ENCODE measurements at regions not wholly inside any gene's neighbourhood (a gene's known extent, or its start where the extent isn't known, plus 50 kb on each side); places are given as distances from the start of the nearest gene placed in this dataset.

- no peak for DNase-seq
- TF ChIP-seq POLR2A (IDR thresholded peaks at IDR 0.05), result no peak
- Histone ChIP-seq H3K9me3 (no peaks in the 10 kb centered on the region), H3K4me3 (no peak overlapping the region), H3K27ac (no peak overlapping the region), H3K4me1 (no peaks in the 10 kb centered on the region), H3K36me3 (no peaks in the 10 kb centered on the region), H3K27me3 (peaks cover 0 to 12% (median 0%) of the 10 kb centered on the region in 3 donors)
- 69 to 79% methylated on average over 1 of the region's 1 CpG for WGBS, 2 donors
- intact Hi-C loops (cut with DNase I), result no loop called here
These were observed 56.1 kb upstream of the MVB12B start for GRCh38 chr9:126270556-126270955.

DNA sequence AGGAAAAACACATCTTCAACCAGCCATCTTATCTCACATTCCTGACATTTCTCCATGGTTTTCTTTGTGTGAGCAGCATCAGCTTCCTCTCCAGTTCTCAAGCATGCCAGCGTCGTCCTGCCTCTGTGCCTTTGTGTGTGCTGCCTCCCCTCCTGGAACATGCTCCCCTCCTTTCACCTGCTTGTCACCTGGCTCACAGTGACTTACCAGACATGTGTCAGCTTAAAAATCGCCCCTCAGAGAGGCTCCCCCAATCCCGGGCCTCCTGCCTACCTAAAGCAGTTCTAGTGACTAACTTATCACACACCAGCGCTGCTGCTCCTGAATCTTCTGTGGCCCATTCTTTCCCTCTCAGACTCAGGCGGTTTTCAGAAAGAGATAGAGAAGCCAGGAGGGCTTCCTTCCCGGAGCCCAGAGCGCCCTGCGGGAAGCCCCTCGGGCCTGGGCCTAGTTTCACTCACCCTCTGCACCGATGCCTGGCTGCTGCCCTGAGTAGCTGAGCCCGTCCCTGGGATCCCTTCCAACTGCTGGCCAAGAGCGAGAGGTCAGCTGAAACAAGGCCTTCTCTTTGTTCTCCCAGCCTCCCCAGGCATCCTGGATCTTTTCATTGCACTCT lies 51.1 kb upstream of the MVB12B start:
- H3K36me3 ChIP-seq, result no peaks in the 10 kb centered on the region
- H3K4me3 ChIP-seq, result no peak overlapping the region
- peaks cover 0 to 4% (median 0%) of the 10 kb centered on the region in 3 donors for H3K27me3 ChIP-seq
- H3K4me1 ChIP-seq, result no peaks in the 10 kb centered on the region
- no peak for TF ChIP-seq POLR2A (IDR thresholded peaks at IDR 0.05)
- TF ChIP-seq POLR2AphosphoS5 (IDR thresholded peaks at IDR 0.05), result no peak
- TF ChIP-seq, protein P1, sequence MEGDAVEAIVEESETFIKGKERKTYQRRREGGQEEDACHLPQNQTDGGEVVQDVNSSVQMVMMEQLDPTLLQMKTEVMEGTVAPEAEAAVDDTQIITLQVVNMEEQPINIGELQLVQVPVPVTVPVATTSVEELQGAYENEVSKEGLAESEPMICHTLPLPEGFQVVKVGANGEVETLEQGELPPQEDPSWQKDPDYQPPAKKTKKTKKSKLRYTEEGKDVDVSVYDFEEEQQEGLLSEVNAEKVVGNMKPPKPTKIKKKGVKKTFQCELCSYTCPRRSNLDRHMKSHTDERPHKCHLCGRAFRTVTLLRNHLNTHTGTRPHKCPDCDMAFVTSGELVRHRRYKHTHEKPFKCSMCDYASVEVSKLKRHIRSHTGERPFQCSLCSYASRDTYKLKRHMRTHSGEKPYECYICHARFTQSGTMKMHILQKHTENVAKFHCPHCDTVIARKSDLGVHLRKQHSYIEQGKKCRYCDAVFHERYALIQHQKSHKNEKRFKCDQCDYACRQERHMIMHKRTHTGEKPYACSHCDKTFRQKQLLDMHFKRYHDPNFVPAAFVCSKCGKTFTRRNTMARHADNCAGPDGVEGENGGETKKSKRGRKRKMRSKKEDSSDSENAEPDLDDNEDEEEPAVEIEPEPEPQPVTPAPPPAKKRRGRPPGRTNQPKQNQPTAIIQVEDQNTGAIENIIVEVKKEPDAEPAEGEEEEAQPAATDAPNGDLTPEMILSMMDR (IDR thresholded peaks at IDR 0.05), result no peak
- TF ChIP-seq EP300 (IDR thresholded peaks at IDR 0.05), result no peak
- 76 to 88% methylated on average over 13 of the region's 13 CpGs for WGBS, 2 donors
- peak overlapping the region in 1 of 4 donors; percentile 38 for H3K27ac ChIP-seq
- H3K9me3 ChIP-seq, result peaks cover 0 to 8% (median 0%) of the 10 kb centered on the region in 4 donors
- DNase-seq, result no peak
- intact Hi-C loops (cut with DNase I), result no loop called here

- Histone ChIP-seq H3K9me3 (peaks cover 0 to 8% (median 0%) of the 10 kb centered on the region in 4 donors), H3K4me3 (no peak overlapping the region), H3K36me3 (no peaks in the 10 kb centered on the region), H3K27me3 (peaks cover 0 to 4% (median 0%) of the 10 kb centered on the region in 3 donors), H3K27ac (no peak overlapping the region), H3K4me1 (no peaks in the 10 kb centered on the region)
- WGBS, 2 donors, result 93% methylated on average over 17 of the region's 17 CpGs
- intact Hi-C loops (cut with DNase I), result no loop called here
- TF ChIP-seq POLR2A (IDR thresholded peaks at IDR 0.05) (no peak), POLR2AphosphoS5 (IDR thresholded peaks at IDR 0.05) (no peak), EP300 (IDR thresholded peaks at IDR 0.05) (no peak)
- TF ChIP-seq, protein P1 (IDR thresholded peaks at IDR 0.05), result no peak
- DNase-seq, result no peak
These were observed 50.4 kb upstream of the MVB12B start for GRCh38 chr9:126276056-126276728.
